ENCODE measurements at regions not wholly inside any gene's neighbourhood (a gene's known extent, or its start where the extent isn't known, plus 50 kb on each side); places are given as distances from the start of the nearest gene placed in this dataset.

DNA sequence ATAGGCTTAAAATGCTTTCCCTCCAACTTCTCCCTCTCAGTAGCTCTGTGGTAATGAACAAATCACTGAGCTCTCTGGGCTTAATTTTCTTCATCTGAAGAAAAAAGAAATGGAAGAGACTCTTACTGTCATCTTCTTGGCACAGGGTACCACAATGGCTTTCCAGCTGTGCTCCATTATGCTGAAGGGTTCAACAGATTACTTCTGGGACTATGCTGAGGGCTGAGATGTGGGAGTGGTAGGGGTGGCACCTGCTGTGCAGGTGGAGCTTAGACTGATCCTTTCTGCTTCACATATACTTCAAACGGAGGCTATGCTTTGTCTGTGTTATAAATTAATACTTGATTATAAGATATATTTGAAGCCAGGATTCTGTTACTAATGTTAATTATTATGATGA is 840.2 kb upstream of the C9orf72 start:
- Histone ChIP-seq H4K5ac (ENCODE audit: low read depth, low read length) (no peak overlapping the region), H4K91ac (ENCODE audit: insufficient read depth, low read depth, low read length) (no peak overlapping the region), H2BK15ac (ENCODE audit: low read depth, low read length) (no peak overlapping the region), H2AFZ (replicated peaks; ENCODE audit: low read length, poor library complexity) (no peak overlapping the region), H3K4me3 (ENCODE audit: insufficient read depth, low read depth, low read length) (no peak overlapping the region), H2BK5ac (ENCODE audit: low read depth, low read length, poor library complexity, severe bottlenecking) (no peak overlapping the region), H2BK20ac (ENCODE audit: low read depth, low read length) (no peak overlapping the region), H3K18ac (ENCODE audit: low read depth, low read length) (no peak overlapping the region), H3K9me3 (ENCODE audit: control insufficient read depth, insufficient read depth, low read length) (peaks cover 2% of the 10 kb centered on the region; the same call in 1 of the 2 replicates), H3K14ac (replicated peaks; ENCODE audit: low read depth, low read length) (no peak overlapping the region), H3K27me3 (ENCODE audit: control insufficient read depth, insufficient read depth, low read length) (no peaks in the 10 kb centered on the region), H3K27ac (ENCODE audit: insufficient read depth, low read length) (no peak overlapping the region), H3K4ac (ENCODE audit: low read depth, low read length) (no peak overlapping the region), H3K79me1 (ENCODE audit: low read depth in 1 of 2, low read length in 2 of 2) (no peaks in the 10 kb centered on the region), H3K23ac (ENCODE audit: low read depth, low read length) (no peak overlapping the region), H2AK5ac (ENCODE audit: low read depth, low read length) (no peak overlapping the region), H3K9ac (ENCODE audit: low read depth, low read length) (no peak overlapping the region), H3K9me1 (ENCODE audit: insufficient read depth, low read length) (no peaks in the 10 kb centered on the region), H3K4me1 (ENCODE audit: control insufficient read depth, insufficient read depth, low read length) (no peaks in the 10 kb centered on the region), H3K36me3 (ENCODE audit: control insufficient read depth, insufficient read depth, low read length) (no peaks in the 10 kb centered on the region), H2AK9ac (replicated peaks; ENCODE audit: low read depth, low read length, poor library complexity) (no peak overlapping the region), H4K20me1 (ENCODE audit: insufficient read depth, low read length) (no peaks in the 10 kb centered on the region), H3K4me2 (ENCODE audit: low read depth, low read length) (no peak overlapping the region), H3K56ac (ENCODE audit: extremely low read depth, insufficient read depth, low read length) (no peak overlapping the region), H2BK120ac (ENCODE audit: low read depth, low read length) (no peak overlapping the region), H4K8ac (ENCODE audit: low read depth in 2 of 2, low read length in 2 of 2) (no peak overlapping the region)
- TF ChIP-seq MAFK (IDR thresholded peaks at IDR 0.05; ENCODE audit: low read depth, low read length) (no peak), FOS (IDR thresholded peaks at IDR 0.05; ENCODE audit: low read depth, low read length) (no peak), RAD21 (IDR thresholded peaks at IDR 0.05; ENCODE audit: low read length) (no peak), CHD1 (IDR thresholded peaks at IDR 0.05; ENCODE audit: low read depth, low read length) (no peak), RFX5 (IDR thresholded peaks at IDR 0.05; ENCODE audit: low read depth, low read length) (no peak), MAZ (IDR thresholded peaks at IDR 0.05; ENCODE audit: borderline replicate concordance, low read depth, low read length) (no peak), MXI1 (IDR thresholded peaks at IDR 0.05; ENCODE audit: borderline replicate concordance, low read depth, low read length) (no peak), POLR2A (IDR thresholded peaks at IDR 0.05; ENCODE audit: low read depth, low read length) (no peak), BHLHE40 (IDR thresholded peaks at IDR 0.05; ENCODE audit: low read depth, low read length) (no peak), SMC3 (IDR thresholded peaks at IDR 0.05; ENCODE audit: low read depth, low read length) (no peak), CEBPB (IDR thresholded peaks at IDR 0.05; ENCODE audit: low read depth, low read length) (no peak), RCOR1 (IDR thresholded peaks at IDR 0.05; ENCODE audit: insufficient replicate concordance, low read length) (no peak), NFE2L2 (IDR thresholded peaks at IDR 0.05; ENCODE audit: low read depth, low read length) (no peak)
- TF ChIP-seq, protein P1, sequence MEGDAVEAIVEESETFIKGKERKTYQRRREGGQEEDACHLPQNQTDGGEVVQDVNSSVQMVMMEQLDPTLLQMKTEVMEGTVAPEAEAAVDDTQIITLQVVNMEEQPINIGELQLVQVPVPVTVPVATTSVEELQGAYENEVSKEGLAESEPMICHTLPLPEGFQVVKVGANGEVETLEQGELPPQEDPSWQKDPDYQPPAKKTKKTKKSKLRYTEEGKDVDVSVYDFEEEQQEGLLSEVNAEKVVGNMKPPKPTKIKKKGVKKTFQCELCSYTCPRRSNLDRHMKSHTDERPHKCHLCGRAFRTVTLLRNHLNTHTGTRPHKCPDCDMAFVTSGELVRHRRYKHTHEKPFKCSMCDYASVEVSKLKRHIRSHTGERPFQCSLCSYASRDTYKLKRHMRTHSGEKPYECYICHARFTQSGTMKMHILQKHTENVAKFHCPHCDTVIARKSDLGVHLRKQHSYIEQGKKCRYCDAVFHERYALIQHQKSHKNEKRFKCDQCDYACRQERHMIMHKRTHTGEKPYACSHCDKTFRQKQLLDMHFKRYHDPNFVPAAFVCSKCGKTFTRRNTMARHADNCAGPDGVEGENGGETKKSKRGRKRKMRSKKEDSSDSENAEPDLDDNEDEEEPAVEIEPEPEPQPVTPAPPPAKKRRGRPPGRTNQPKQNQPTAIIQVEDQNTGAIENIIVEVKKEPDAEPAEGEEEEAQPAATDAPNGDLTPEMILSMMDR (conservative IDR thresholded peaks at IDR 0.05; ENCODE audit: low read depth, low read length): no peak
- TF ChIP-seq, protein P2, sequence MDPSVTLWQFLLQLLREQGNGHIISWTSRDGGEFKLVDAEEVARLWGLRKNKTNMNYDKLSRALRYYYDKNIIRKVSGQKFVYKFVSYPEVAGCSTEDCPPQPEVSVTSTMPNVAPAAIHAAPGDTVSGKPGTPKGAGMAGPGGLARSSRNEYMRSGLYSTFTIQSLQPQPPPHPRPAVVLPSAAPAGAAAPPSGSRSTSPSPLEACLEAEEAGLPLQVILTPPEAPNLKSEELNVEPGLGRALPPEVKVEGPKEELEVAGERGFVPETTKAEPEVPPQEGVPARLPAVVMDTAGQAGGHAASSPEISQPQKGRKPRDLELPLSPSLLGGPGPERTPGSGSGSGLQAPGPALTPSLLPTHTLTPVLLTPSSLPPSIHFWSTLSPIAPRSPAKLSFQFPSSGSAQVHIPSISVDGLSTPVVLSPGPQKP (IDR thresholded peaks at IDR 0.05; ENCODE audit: borderline replicate concordance, low read depth, low read length): no peak
- TF ChIP-seq, protein P3, sequence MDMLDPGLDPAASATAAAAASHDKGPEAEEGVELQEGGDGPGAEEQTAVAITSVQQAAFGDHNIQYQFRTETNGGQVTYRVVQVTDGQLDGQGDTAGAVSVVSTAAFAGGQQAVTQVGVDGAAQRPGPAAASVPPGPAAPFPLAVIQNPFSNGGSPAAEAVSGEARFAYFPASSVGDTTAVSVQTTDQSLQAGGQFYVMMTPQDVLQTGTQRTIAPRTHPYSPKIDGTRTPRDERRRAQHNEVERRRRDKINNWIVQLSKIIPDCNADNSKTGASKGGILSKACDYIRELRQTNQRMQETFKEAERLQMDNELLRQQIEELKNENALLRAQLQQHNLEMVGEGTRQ (IDR thresholded peaks at IDR 0.05; ENCODE audit: low read depth, low read length): no peak
- BruUV-seq (replicated peaks): no TSS peak
- ChIA-PET POLR2A (ENCODE audit: unreplicated experiment) (interaction anchor here (0.6 kb wide), 1 partner anchor 397 kb away, joined by 5 read pairs; no protein-coding TSS in a partner anchor), CTCF (no interaction called here)
- DNase-seq (no peak), ATAC-seq (ENCODE audit: low read depth) (no peak)
- WGBS, 2 experiments (ENCODE audit: extremely low coverage in 2 of 2, insufficient read length in 1 of 2): no CpG with 5 or more reads among the region's 1 CpG
- in situ Hi-C loops (cut with MboI; ENCODE audit: low sequenced_read_pairs): no loop called here
- intact Hi-C loops (cut with micrococcal nuclease): no loop called here
- dilution Hi-C loops (cut with HindIII; ENCODE audit: low sequenced_read_pairs, unreplicated experiment): no loop called here
